ENCODE measurements at regions not wholly inside any gene's neighbourhood (a gene's known extent, or its start where the extent isn't known, plus 50 kb on each side); places are given as distances from the start of the nearest gene placed in this dataset.

- TF ChIP-seq CTCF (IDR thresholded peaks at IDR 0.05) (no peak), EP300 (IDR thresholded peaks at IDR 0.05) (no peak)
Measured at GRCh38 chr7:18337048-18337809, 158.3 kb upstream of the HDAC9 start.

Data from tibial nerve (tissue), 4 donors.